ENCODE measurements at regions not wholly inside any gene's neighbourhood (a gene's known extent, or its start where the extent isn't known, plus 50 kb on each side); places are given as distances from the start of the nearest gene placed in this dataset.

DNA sequence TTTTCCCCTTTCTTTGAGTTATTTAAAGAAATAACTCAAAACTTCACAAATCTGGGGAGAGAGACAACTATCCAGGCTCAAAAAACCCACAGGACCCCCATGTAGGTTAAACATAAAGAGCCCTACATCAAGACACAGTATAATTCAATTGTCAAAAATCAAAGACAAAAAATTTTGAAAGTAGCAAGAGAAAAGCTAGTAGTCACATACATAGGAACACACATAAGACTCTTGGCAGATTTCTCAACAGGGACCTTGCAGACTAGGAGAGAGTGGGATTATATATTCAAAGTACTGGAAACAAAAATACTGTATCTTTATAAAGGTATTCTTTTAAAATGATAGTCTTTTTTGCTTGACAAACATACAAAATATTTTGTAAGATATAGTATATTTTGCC is 296.9 kb downstream of the OSTF1 start (continued):
- TF ChIP-seq, protein P1, sequence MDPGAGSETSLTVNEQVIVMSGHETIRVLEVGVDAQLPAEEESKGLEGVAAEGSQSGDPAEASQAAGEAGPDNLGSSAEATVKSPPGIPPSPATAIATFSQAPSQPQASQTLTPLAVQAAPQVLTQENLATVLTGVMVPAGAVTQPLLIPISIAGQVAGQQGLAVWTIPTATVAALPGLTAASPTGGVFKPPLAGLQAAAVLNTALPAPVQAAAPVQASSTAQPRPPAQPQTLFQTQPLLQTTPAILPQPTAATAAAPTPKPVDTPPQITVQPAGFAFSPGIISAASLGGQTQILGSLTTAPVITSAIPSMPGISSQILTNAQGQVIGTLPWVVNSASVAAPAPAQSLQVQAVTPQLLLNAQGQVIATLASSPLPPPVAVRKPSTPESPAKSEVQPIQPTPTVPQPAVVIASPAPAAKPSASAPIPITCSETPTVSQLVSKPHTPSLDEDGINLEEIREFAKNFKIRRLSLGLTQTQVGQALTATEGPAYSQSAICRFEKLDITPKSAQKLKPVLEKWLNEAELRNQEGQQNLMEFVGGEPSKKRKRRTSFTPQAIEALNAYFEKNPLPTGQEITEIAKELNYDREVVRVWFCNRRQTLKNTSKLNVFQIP (CRISPR knock-in tag; IDR thresholded peaks at IDR 0.05; ENCODE audit: borderline replicate concordance, low read depth): no peak
- TF ChIP-seq PPARA (CRISPR knock-in tag; IDR thresholded peaks at IDR 0.05; ENCODE audit: borderline replicate concordance) (no peak), ZNF565 (CRISPR knock-in tag; conservative IDR thresholded peaks at IDR 0.05; ENCODE audit: low read depth) (no peak), ARNTL (CRISPR knock-in tag; IDR thresholded peaks at IDR 0.05; ENCODE audit: borderline replicate concordance, low read depth) (no peak), RARB (CRISPR knock-in tag; IDR thresholded peaks at IDR 0.05) (no peak)
- TF ChIP-seq, protein P2, sequence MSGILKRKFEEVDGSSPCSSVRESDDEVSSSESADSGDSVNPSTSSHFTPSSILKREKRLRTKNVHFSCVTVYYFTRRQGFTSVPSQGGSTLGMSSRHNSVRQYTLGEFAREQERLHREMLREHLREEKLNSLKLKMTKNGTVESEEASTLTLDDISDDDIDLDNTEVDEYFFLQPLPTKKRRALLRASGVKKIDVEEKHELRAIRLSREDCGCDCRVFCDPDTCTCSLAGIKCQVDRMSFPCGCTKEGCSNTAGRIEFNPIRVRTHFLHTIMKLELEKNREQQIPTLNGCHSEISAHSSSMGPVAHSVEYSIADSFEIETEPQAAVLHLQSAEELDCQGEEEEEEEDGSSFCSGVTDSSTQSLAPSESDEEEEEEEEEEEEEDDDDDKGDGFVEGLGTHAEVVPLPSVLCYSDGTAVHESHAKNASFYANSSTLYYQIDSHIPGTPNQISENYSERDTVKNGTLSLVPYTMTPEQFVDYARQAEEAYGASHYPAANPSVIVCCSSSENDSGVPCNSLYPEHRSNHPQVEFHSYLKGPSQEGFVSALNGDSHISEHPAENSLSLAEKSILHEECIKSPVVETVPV (CRISPR knock-in tag; IDR thresholded peaks at IDR 0.05): no peak
- TF ChIP-seq, protein P3, sequence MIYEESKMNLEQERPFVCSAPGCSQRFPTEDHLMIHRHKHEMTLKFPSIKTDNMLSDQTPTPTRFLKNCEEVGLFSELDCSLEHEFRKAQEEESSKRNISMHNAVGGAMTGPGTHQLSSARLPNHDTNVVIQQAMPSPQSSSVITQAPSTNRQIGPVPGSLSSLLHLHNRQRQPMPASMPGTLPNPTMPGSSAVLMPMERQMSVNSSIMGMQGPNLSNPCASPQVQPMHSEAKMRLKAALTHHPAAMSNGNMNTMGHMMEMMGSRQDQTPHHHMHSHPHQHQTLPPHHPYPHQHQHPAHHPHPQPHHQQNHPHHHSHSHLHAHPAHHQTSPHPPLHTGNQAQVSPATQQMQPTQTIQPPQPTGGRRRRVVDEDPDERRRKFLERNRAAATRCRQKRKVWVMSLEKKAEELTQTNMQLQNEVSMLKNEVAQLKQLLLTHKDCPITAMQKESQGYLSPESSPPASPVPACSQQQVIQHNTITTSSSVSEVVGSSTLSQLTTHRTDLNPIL (CRISPR knock-in tag; IDR thresholded peaks at IDR 0.05; ENCODE audit: low read depth): no peak

DNA sequence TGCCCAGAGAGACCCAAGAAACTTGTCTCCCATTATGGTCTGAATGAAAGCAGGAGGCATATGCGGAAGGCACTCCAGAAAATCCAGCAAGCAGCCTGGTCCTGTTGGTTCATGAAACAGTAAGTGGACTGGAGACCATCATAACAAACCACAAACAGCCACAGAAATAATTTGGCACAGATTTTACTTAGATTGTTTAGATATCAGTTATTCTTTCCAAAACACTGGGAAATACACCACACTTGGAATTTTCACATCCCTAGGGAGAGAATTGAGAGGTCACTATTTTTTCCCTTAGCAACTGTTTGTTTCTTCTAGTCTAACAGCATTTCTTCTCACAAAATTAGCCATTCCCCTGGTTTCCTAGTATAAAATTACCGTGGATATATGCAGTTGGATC is 300.8 kb downstream of the OSTF1 start:
- ATAC-seq: no peak
- TF ChIP-seq RARB (CRISPR knock-in tag; IDR thresholded peaks at IDR 0.05) (no peak), GLIS3 (CRISPR knock-in tag; IDR thresholded peaks at IDR 0.05) (no peak), OSR1 (CRISPR knock-in tag; IDR thresholded peaks at IDR 0.05) (no peak), TOX (CRISPR knock-in tag; IDR thresholded peaks at IDR 0.05; ENCODE audit: borderline replicate concordance) (no peak), ESRRG (CRISPR knock-in tag; IDR thresholded peaks at IDR 0.05) (no peak), PPARA (CRISPR knock-in tag; IDR thresholded peaks at IDR 0.05; ENCODE audit: borderline replicate concordance) (no peak), BACH2 (CRISPR knock-in tag; IDR thresholded peaks at IDR 0.05; ENCODE audit: borderline replicate concordance) (no peak), ZNF70 (CRISPR knock-in tag; IDR thresholded peaks at IDR 0.05) (no peak), ZFP3 (CRISPR knock-in tag; IDR thresholded peaks at IDR 0.05) (no peak), ISL1 (CRISPR knock-in tag; IDR thresholded peaks at IDR 0.05) (no peak), ZC3H10 (CRISPR knock-in tag; IDR thresholded peaks at IDR 0.05) (no peak), ZNF565 (CRISPR knock-in tag; conservative IDR thresholded peaks at IDR 0.05; ENCODE audit: low read depth) (no peak)
- TF ChIP-seq, protein P2 (CRISPR knock-in tag; IDR thresholded peaks at IDR 0.05): no peak
- TF ChIP-seq, protein P4, sequence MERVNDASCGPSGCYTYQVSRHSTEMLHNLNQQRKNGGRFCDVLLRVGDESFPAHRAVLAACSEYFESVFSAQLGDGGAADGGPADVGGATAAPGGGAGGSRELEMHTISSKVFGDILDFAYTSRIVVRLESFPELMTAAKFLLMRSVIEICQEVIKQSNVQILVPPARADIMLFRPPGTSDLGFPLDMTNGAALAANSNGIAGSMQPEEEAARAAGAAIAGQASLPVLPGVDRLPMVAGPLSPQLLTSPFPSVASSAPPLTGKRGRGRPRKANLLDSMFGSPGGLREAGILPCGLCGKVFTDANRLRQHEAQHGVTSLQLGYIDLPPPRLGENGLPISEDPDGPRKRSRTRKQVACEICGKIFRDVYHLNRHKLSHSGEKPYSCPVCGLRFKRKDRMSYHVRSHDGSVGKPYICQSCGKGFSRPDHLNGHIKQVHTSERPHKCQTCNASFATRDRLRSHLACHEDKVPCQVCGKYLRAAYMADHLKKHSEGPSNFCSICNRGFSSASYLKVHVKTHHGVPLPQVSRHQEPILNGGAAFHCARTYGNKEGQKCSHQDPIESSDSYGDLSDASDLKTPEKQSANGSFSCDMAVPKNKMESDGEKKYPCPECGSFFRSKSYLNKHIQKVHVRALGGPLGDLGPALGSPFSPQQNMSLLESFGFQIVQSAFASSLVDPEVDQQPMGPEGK (CRISPR knock-in tag; IDR thresholded peaks at IDR 0.05; ENCODE audit: borderline replicate concordance): no peak
- TF ChIP-seq, protein P5, sequence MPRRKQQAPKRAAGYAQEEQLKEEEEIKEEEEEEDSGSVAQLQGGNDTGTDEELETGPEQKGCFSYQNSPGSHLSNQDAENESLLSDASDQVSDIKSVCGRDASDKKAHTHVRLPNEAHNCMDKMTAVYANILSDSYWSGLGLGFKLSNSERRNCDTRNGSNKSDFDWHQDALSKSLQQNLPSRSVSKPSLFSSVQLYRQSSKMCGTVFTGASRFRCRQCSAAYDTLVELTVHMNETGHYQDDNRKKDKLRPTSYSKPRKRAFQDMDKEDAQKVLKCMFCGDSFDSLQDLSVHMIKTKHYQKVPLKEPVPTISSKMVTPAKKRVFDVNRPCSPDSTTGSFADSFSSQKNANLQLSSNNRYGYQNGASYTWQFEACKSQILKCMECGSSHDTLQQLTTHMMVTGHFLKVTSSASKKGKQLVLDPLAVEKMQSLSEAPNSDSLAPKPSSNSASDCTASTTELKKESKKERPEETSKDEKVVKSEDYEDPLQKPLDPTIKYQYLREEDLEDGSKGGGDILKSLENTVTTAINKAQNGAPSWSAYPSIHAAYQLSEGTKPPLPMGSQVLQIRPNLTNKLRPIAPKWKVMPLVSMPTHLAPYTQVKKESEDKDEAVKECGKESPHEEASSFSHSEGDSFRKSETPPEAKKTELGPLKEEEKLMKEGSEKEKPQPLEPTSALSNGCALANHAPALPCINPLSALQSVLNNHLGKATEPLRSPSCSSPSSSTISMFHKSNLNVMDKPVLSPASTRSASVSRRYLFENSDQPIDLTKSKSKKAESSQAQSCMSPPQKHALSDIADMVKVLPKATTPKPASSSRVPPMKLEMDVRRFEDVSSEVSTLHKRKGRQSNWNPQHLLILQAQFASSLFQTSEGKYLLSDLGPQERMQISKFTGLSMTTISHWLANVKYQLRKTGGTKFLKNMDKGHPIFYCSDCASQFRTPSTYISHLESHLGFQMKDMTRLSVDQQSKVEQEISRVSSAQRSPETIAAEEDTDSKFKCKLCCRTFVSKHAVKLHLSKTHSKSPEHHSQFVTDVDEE (CRISPR knock-in tag; IDR thresholded peaks at IDR 0.05): no peak
- TF ChIP-seq, protein P3 (CRISPR knock-in tag; IDR thresholded peaks at IDR 0.05; ENCODE audit: low read depth): no peak
- TF ChIP-seq, protein P1 (CRISPR knock-in tag; IDR thresholded peaks at IDR 0.05; ENCODE audit: borderline replicate concordance, low read depth): no peak

All from SK-N-SH treated with all-trans-retinoic acid at 6 μM for 48 hours (cell line).